H1 (cell line): ENCODE measurements at regions not wholly inside any gene's neighbourhood (a gene's known extent, or its start where the extent isn't known, plus 50 kb on each side); places are given as distances from the start of the nearest gene placed in this dataset.

Source experiments
- ATF3 ChIP-seq: IDR thresholded peaks from 2 replicates; pipeline ENCODE4 v1.6.1; 2011; ENCODE audit warnings: low read depth, mild to moderate bottlenecking, low read length; ENCODE audit not compliant: insufficient read depth

- TF ChIP-seq ATF3 = no peak
Measured at GRCh38 chr18:22477222-22477621, 59.5 kb upstream of the CTAGE1 start (continued).
